Colonic mucosa (tissue), 4 donors: ENCODE measurements at regions not wholly inside any gene's neighbourhood (a gene's known extent, or its start where the extent isn't known, plus 50 kb on each side); places are given as distances from the start of the nearest gene placed in this dataset.

ENCODE experiments used
- DNase-seq: peaks from one replicate; pipeline ENCODE4 v3.0.0-alpha.2; 2020
- H3K27ac ChIP-seq: fragments of 200-600 bp; one replicate; pipeline ENCODE4 v1.8.0; 2021
- H3K27me3 ChIP-seq: fragments of 200-600 bp; one replicate; pipeline ENCODE4 v1.8.0; 2021
- H3K36me3 ChIP-seq: fragments of 200-600 bp; one replicate; pipeline ENCODE4 v1.8.0; 2021
- H3K4me1 ChIP-seq: fragments of 200-600 bp; one replicate; pipeline ENCODE4 v1.8.0; 2021; ENCODE audit warnings: mild to moderate bottlenecking
- H3K4me3 ChIP-seq: fragments of 200-600 bp; one replicate; pipeline ENCODE4 v1.8.0; 2021
- H3K9ac ChIP-seq, 2 donors: one replicate each; pipeline ENCODE4 v1.7.0; 2013; ENCODE audit warnings: control low read depth in 2 of 2, low read depth in 2 of 2, low read length in 2 of 2
- H3K9me3 ChIP-seq: fragments of 200-600 bp; one replicate; pipeline ENCODE4 v1.8.0; 2021
- intact Hi-C: fragments of 100-400 bp; cut with DNase I; formaldehyde crosslinking; loops from one replicate; pipeline ENCODE4 v1.14.1; 2022
- TF ChIP-seq, protein P1 (sequence below): fragments of 200-600 bp; IDR thresholded peaks from one replicate; pipeline ENCODE4 v1.8.0; 2022; ENCODE audit warnings: antibody characterized with exemption, mild to moderate bottlenecking
- donor health status: healthy.
- donor health status: DM: no; HTN: no; CAD: no.
- donor health status: DM: no; HTN: no; CAD: no.

DNA sequence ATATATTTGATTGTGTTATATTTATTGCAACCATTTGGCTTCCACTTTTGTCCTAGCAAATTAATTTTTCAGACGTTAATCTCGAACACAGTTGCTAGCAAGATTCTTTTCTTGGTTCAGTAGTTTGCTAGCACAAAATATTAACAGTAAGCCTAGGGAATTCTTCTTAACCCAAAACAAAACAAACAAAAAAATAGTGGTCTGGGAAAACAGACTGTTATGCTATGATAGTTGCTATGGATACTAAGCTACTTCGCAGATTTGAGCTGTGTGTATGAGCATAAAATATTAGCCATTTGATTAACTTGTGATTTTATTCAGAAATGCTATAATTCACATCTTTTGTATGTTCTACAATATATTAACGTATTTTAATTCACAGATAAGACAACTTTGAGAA is 541.5 kb upstream of the NETO1 start:
- intact Hi-C loops = no loop called here
- Histone ChIP-seq H3K4me3 (no peak overlapping the region), H3K27ac (no peak overlapping the region), H3K36me3 (no peaks in the 10 kb centered on the region), H3K4me1 (no peaks in the 10 kb centered on the region), H3K27me3 (no peaks in the 10 kb centered on the region), H3K9me3 (no peaks in the 10 kb centered on the region), H3K9ac (no peak overlapping the region)
- DNase-seq = no peak
- TF ChIP-seq, protein P1, sequence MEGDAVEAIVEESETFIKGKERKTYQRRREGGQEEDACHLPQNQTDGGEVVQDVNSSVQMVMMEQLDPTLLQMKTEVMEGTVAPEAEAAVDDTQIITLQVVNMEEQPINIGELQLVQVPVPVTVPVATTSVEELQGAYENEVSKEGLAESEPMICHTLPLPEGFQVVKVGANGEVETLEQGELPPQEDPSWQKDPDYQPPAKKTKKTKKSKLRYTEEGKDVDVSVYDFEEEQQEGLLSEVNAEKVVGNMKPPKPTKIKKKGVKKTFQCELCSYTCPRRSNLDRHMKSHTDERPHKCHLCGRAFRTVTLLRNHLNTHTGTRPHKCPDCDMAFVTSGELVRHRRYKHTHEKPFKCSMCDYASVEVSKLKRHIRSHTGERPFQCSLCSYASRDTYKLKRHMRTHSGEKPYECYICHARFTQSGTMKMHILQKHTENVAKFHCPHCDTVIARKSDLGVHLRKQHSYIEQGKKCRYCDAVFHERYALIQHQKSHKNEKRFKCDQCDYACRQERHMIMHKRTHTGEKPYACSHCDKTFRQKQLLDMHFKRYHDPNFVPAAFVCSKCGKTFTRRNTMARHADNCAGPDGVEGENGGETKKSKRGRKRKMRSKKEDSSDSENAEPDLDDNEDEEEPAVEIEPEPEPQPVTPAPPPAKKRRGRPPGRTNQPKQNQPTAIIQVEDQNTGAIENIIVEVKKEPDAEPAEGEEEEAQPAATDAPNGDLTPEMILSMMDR = no peak

DNA sequence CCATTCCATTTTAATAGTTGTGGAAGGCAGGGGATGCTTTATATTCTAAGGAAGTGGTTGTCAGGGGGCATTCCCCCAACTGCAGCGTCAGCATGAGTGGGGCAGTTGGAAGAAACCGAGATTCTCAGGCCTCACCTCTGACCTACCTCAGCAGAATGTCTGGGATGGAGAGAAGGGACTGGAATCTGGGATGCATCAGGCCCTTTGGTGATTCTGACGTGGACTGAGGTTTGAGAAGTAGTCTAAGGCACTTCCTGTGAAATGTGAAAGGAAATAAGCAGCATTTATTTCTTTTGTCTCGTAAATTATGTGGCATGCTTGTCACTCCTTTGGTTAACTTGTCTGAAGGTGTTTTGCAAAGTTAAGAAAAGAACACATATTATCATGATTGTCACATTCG is 540.7 kb upstream of the NETO1 start:
- no peak overlapping the region for H3K9ac ChIP-seq
- intact Hi-C loops = no loop called here

DNA sequence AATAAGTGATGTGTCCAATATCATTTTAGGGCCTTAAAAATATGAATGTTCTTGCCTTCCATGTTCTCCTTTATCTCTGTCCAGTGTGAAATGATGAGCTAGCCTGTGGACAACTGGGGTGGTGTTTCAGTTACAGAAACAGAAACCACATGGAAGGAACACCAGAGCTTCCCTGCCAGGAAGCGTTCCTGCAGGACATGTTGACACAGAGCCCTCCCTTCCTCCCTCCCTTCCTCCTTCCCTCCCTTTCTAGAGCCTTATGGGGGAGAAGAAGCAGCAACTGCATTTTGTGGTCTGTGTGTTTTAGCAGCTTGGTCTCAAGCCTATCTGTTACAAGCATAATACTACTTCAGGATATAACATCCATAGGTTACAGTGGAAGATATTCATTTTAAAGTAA is 539.7 kb upstream of the NETO1 start:
- H3K36me3 ChIP-seq = no peaks in the 10 kb centered on the region
- H3K4me1 ChIP-seq = no peaks in the 10 kb centered on the region
- no peaks in the 10 kb centered on the region for H3K27me3 ChIP-seq
- intact Hi-C loops = no loop called here
- no peak overlapping the region for H3K27ac ChIP-seq
- DNase-seq = no peak
- H3K4me3 ChIP-seq = no peak overlapping the region
- no peaks in the 10 kb centered on the region for H3K9me3 ChIP-seq
- no peak overlapping the region for H3K9ac ChIP-seq
- TF ChIP-seq, protein P1 = no peak

More for the DNA sequence above, 540.7 kb upstream of the NETO1 start:
- TF ChIP-seq, protein P1 = no peak
- H3K4me3 ChIP-seq = no peak overlapping the region
- H3K4me1 ChIP-seq = no peaks in the 10 kb centered on the region
- no peak for DNase-seq
- no peaks in the 10 kb centered on the region for H3K27me3 ChIP-seq
- H3K9me3 ChIP-seq = no peaks in the 10 kb centered on the region
- H3K36me3 ChIP-seq = no peaks in the 10 kb centered on the region
- no peak overlapping the region for H3K27ac ChIP-seq

DNA sequence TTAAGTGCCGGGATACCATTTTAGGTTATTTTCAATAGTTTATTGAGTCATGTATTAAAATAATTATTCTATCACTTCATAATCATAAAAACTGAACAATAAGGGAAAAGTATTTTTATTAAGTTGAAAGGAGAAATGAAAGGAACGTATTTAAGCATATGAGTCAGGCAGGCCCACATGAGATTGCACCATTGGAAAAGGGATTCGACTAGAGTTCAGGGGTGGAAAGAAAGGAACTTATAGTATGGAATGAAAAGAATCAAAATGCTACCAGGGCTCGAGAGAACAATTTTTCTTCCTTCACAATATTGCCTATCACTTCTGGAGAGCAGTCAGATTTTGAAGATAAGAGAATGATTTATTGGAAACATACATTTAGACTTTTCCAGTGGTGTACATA is 516.5 kb upstream of the NETO1 start:
- no peak overlapping the region for H3K9ac ChIP-seq
- TF ChIP-seq, protein P1 = no peak
- no peaks in the 10 kb centered on the region for H3K4me1 ChIP-seq
- no peaks in the 10 kb centered on the region for H3K36me3 ChIP-seq
- intact Hi-C loops = no loop called here
- H3K9me3 ChIP-seq = no peaks in the 10 kb centered on the region
- H3K27me3 ChIP-seq = no peaks in the 10 kb centered on the region
- no peak overlapping the region for H3K4me3 ChIP-seq
- H3K27ac ChIP-seq = no peak overlapping the region
- no peak for DNase-seq

DNA sequence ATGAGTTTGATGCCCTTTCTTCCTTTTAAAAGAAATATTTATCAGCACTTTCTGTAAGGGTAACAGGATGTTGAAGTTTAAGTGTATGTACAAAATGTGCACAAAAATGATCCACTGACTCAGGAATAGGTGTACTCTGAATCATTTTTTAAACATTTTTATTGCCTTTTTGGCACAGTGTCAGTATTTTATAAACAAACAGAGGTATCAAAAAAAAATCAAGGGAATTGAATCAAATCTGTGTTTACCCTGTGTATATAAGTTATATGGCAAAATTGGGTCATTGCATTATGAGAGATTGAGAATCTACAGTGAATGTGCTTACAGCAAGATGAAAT is 513.9 kb upstream of the NETO1 start:
- intact Hi-C loops = no loop called here
- no peaks in the 10 kb centered on the region for H3K36me3 ChIP-seq
- H3K4me3 ChIP-seq = no peak overlapping the region
- no peak overlapping the region for H3K27ac ChIP-seq
- H3K9ac ChIP-seq = no peak overlapping the region
- no peaks in the 10 kb centered on the region for H3K9me3 ChIP-seq
- no peaks in the 10 kb centered on the region for H3K4me1 ChIP-seq
- TF ChIP-seq, protein P1 = no peak
- no peak for DNase-seq
- no peaks in the 10 kb centered on the region for H3K27me3 ChIP-seq
